BJ (cell line): ENCODE measurements at regions not wholly inside any gene's neighbourhood (a gene's known extent, or its start where the extent isn't known, plus 50 kb on each side); places are given as distances from the start of the nearest gene placed in this dataset.
A peak's percentile ranks its signal among the peaks of the same experiment; 100 is the strongest.

Experiments
- CTCF ChIA-PET: fragments of 350-600 bp; formaldehyde crosslinking; extraction: SDS; loops from one replicate; lab custom pipeline; 2021; ENCODE audit warnings: antibody characterized with exemption, inconsistent platforms; lab: Yijun Ruan, JAX
- POLR2A ChIA-PET: fragments of 300-600 bp; sonication (Branson Sonifier 250); formaldehyde crosslinking; extraction: SDS; loops from one replicate; lab custom pipeline; 2021; ENCODE audit warnings: antibody characterized with exemption; lab: Charles Lee
- DNase-seq: peaks from one replicate; pipeline ENCODE4 v3.0.0-alpha.2; 2011; ENCODE audit warnings: low read depth
- H3K27me3 ChIP-seq: 2 replicates; pipeline ENCODE4 v1.6.0; 2011; ENCODE audit warnings: low read length; ENCODE audit not compliant: control insufficient read depth, insufficient read depth
- H3K36me3 ChIP-seq: 2 replicates; pipeline ENCODE4 v1.5.1; 2011; ENCODE audit warnings: low read length; ENCODE audit not compliant: control insufficient read depth, insufficient read depth
- H3K4me3 ChIP-seq: 2 replicates; pipeline ENCODE4 v1.5.1; 2011; ENCODE audit warnings: low read depth, mild to moderate bottlenecking, control low read depth, low read length
- TF ChIP-seq, protein P1 (sequence below): IDR thresholded peaks from 2 replicates; pipeline ENCODE4 v1.5.1; 2011; ENCODE audit warnings: low read depth, mild to moderate bottlenecking, control low read depth, inconsistent platforms, low read length, moderate library complexity; ENCODE audit not compliant: insufficient read depth

- TF ChIP-seq, protein P1, sequence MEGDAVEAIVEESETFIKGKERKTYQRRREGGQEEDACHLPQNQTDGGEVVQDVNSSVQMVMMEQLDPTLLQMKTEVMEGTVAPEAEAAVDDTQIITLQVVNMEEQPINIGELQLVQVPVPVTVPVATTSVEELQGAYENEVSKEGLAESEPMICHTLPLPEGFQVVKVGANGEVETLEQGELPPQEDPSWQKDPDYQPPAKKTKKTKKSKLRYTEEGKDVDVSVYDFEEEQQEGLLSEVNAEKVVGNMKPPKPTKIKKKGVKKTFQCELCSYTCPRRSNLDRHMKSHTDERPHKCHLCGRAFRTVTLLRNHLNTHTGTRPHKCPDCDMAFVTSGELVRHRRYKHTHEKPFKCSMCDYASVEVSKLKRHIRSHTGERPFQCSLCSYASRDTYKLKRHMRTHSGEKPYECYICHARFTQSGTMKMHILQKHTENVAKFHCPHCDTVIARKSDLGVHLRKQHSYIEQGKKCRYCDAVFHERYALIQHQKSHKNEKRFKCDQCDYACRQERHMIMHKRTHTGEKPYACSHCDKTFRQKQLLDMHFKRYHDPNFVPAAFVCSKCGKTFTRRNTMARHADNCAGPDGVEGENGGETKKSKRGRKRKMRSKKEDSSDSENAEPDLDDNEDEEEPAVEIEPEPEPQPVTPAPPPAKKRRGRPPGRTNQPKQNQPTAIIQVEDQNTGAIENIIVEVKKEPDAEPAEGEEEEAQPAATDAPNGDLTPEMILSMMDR: no peak
- 0 out of 2 replicates have a peak, but pooled peaks cover 1% of the 10 kb centered on the region for H3K36me3 ChIP-seq
- ChIA-PET POLR2A (interaction anchor here (0.6 to 1.4 kb wide), 5 partner anchors 55 to 150 kb away, joined by 3 to 11 read pairs (median 4); no protein-coding TSS in a partner anchor), CTCF (interaction anchor here (0.6 to 4.0 kb wide), 11 partner anchors 11 to 458 kb away, joined by 3 to 19 read pairs (median 3); partner anchors contain the start of gene AKIP1)
- no peaks in the 10 kb centered on the region for H3K27me3 ChIP-seq
- DNase-seq: no peak
- H3K4me3 ChIP-seq: peak overlapping the region; percentile 55
Observed at GRCh38 chr11:8810540-8811301, 100.3 kb upstream of the AKIP1 start.

GRCh38 chr11:8811571-8811970, 99.4 kb upstream of the AKIP1 start:
- Histone ChIP-seq H3K4me3 (peak overlapping the region; percentile 55), H3K36me3 (no peaks in the 10 kb centered on the region), H3K27me3 (no peaks in the 10 kb centered on the region)
- ChIA-PET POLR2A (interaction anchor here (0.6 kb wide), 1 partner anchor 102 kb away, joined by 3 read pairs; no protein-coding TSS in a partner anchor), CTCF (interaction anchor here (0.6 to 4.0 kb wide), 10 partner anchors 15 to 457 kb away, joined by 3 to 19 read pairs (median 5); no protein-coding TSS in a partner anchor)
- TF ChIP-seq, protein P1: no peak
- DNase-seq: no peak

DNA sequence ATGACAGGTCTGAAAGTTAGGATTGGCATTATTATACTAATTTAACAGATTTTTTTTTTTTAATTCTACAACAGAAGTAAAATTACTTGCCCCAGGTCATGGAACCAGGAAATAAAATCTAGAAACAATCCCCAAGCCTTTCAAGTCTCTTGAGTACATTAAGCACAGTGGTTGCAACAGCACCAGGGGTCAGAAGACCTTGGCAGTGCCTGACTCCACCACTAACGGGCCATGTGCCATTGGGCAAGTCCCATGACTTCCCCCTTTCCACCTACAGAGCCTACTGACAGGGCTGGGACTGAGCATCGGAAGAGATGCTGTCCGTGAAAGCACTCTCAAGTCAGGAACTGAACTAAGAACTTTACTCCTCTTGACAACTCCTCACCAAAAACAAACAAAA, 98.6 kb upstream of the AKIP1 start:
- no peak for DNase-seq
- POLR2A ChIA-PET: no interaction called here
- CTCF ChIA-PET: interaction anchor here (0.7 to 4.0 kb wide), 7 partner anchors 14 to 246 kb away, joined by 3 to 19 read pairs (median 4); partner anchors contain the start of gene AKIP1

DNA sequence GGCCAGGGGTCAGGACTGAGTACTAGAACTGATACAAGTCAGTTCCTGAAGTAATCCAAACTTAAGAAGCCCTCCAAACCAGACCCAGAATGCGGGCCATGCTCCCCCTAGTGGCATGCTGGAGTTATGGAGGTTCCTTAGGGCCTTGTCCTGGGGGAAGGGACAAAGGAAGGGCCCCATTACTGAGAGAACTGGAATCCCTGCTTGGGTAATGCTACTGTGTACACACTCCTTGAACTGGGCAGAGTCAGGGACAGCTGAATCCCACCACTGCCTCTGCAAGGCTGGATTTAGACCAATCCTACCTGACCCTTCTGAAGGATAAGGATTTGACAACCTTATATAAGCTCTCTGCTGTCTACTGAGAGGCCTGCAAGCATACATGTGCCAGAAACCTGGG, 97.3 kb upstream of the AKIP1 start:
- POLR2A ChIA-PET: interaction anchor here (0.6 to 1.3 kb wide), 3 partner anchors 12 to 125 kb away, joined by 3 to 8 read pairs (median 4); no protein-coding TSS in a partner anchor
- CTCF ChIA-PET: interaction anchor here (0.6 to 3.4 kb wide), 10 partner anchors 9 to 146 kb away, joined by 3 to 17 read pairs (median 4); no protein-coding TSS in a partner anchor
- H3K36me3 ChIP-seq: no peaks in the 10 kb centered on the region

More for the DNA sequence above, 98.6 kb upstream of the AKIP1 start:
- Histone ChIP-seq H3K4me3 (no peak overlapping the region), H3K27me3 (no peaks in the 10 kb centered on the region), H3K36me3 (no peaks in the 10 kb centered on the region)
- TF ChIP-seq, protein P1: no peak

More for the DNA sequence above, 97.3 kb upstream of the AKIP1 start:
- TF ChIP-seq, protein P1: peak; percentile 92
- DNase-seq: no peak
- Histone ChIP-seq H3K27me3 (no peaks in the 10 kb centered on the region), H3K4me3 (no peak overlapping the region)
